HAP-1 (cell line): ENCODE measurements at regions not wholly inside any gene's neighbourhood (a gene's known extent, or its start where the extent isn't known, plus 50 kb on each side); places are given as distances from the start of the nearest gene placed in this dataset.
A peak's percentile ranks its signal among the peaks of the same experiment; 100 is the strongest.

Source experiments
- DNase-seq, 2 experiments: peaks; one replicate each; pipeline ENCODE4 v3.0.0-alpha.2; 2016 to 2020; ENCODE audit warnings: low spot score in 2 of 2
- H3K27me3 ChIP-seq: fragments of 250-450 bp; sonication (Bioruptor Pico); 2 replicates; pipeline ENCODE4 v1.5.1; 2020; ENCODE audit warnings: low read depth, mild to moderate bottlenecking, moderate library complexity
- H3K36me3 ChIP-seq: fragments of 250-450 bp; sonication (Bioruptor Pico); replicated peaks from 2 replicates; pipeline ENCODE4 v1.5.1; 2020; ENCODE audit warnings: mild to moderate bottlenecking
- H3K4me1 ChIP-seq: fragments of 250-450 bp; sonication (Bioruptor Pico); 2 replicates; pipeline ENCODE4 v1.5.1; 2020; ENCODE audit warnings: mild to moderate bottlenecking
- H3K4me3 ChIP-seq: fragments of 250-450 bp; sonication (Bioruptor Pico); 2 replicates; pipeline ENCODE4 v1.5.1; 2020; ENCODE audit warnings: mild to moderate bottlenecking, moderate library complexity
- H3K9me3 ChIP-seq: fragments of 250-450 bp; sonication (Bioruptor Pico); 2 replicates; pipeline ENCODE4 v1.5.1; 2020; ENCODE audit warnings: mild to moderate bottlenecking, moderate library complexity
- in situ Hi-C: fragments of 300-500 bp; cut with MboI; formaldehyde crosslinking; loops from 3 replicates; pipeline ENCODE4 v1.14.3; 2020; ENCODE audit warnings: low sequenced_read_pairs, inconsistent platforms, mixed read lengths

DNA sequence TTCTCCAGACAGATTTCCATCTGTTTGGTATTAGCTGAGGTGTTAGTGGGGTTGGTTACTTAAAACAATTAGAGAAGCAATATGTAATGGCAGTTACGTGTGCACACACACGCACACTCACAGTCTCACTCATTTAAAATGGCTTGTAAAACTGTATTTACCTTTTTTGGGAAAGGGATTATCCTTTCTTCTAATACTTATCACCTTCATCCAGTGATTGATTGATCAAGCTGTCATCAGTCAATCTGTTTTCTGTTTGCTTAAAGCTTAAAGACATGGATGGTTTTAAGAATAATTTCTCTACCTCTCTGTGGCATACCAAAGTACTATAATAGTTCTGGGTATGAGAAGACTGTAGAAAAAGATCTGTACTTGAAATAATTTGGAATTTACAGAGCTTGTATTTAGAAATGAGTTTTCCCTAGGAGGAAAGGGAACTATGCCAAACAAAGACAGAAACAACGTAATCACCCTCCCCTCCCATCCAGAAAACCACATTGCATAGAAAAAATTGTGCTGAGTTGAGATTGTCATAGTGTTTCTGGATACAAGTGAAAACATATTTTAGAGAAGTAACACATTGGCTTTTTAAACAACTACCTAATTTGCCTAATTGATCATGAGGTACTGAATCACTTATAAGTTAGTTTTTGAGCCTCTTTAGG lies 455.8 kb downstream of the PCNX1 start:
- Histone ChIP-seq H3K4me3 (no peak overlapping the region), H3K27me3 (no peaks in the 10 kb centered on the region), H3K9me3 (no peaks in the 10 kb centered on the region), H3K36me3 (no peaks in the 10 kb centered on the region), H3K4me1 (peaks cover 10% of the 10 kb centered on the region)
- peak in 1 of 2 experiments; percentile 13 for DNase-seq
- in situ Hi-C loops: no loop called here

DNA sequence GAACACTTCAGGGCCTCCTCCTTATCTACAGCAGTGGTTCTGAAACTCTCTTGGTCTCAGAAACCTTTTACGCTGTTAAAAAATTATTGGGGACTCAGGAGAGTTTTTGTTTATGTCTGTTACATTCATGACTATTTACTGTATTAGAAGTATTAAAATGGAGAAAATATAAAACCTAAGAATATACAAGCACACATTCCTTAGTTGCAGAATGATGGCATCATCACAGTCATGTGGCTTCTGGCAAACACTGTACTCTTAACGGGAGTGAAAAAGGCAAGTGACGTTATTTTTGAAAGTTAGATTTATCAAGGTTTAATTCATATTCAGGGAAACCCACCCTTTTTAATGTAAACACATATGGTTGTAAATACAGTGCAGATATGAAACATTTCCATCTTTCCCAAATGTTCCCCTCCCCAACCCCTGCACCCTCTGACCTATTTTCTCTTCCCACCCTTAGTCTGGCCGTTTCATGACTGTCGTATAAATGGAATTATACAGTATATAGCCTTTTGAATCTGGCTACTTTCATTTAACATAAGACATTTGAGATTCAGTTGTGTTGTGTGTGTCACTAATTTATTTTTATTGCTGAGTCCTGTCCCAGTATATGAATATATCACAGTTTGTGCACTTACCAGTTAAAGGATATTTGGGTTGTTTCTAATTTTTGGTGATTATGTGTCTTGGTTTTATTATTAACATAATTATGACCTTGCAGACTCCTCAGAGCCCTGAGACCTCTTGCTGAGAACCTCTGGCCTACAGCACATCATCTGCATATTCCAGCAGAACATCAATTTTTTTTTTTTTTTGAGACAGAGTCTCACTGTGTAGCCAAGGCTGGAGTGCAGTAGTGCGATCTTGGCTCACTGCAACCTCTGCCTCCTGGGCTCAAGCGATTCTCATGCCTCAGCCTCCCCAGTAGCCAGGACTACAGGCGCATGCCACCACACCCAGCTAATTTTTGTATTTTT lies 457.0 kb downstream of the PCNX1 start:
- in situ Hi-C loops: no loop called here
- no peaks in the 10 kb centered on the region for H3K36me3 ChIP-seq
- no peaks in the 10 kb centered on the region for H3K9me3 ChIP-seq
- H3K27me3 ChIP-seq: no peaks in the 10 kb centered on the region
- no peak for DNase-seq
- no peak overlapping the region for H3K4me3 ChIP-seq
- peaks cover 10% of the 10 kb centered on the region for H3K4me1 ChIP-seq

DNA sequence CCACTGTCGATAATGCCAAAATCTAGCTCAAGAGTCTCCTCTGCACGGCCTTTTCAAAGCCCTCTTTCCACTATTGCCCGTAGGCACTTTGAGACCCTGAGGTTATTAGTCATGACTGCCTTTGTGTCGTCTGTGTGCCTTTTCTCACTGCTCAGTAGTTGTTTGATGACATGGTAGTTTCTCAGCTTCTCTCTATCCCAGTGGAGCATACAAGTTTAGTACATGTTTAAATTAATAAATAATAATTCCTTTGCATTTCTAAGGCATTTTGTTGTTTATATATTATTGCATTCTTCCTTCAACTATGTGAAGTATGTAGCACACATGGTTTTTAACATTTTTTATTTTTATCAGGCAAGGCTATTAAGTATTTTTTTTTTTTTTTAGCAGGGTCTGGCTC lies 458.1 kb downstream of the PCNX1 start:
- no peaks in the 10 kb centered on the region for H3K36me3 ChIP-seq
- H3K4me3 ChIP-seq: no peak overlapping the region
- H3K27me3 ChIP-seq: no peaks in the 10 kb centered on the region
- in situ Hi-C loops: no loop called here
- DNase-seq: no peak
- H3K4me1 ChIP-seq: peaks cover 10% of the 10 kb centered on the region
- no peaks in the 10 kb centered on the region for H3K9me3 ChIP-seq

- Histone ChIP-seq H3K27me3 (no peaks in the 10 kb centered on the region), H3K9me3 (no peaks in the 10 kb centered on the region), H3K4me1 (peaks cover 12% of the 10 kb centered on the region), H3K4me3 (no peak overlapping the region), H3K36me3 (no peaks in the 10 kb centered on the region)
- in situ Hi-C loops: no loop called here
- no peak for DNase-seq
These were observed 459.6 kb downstream of the PCNX1 start for GRCh38 chr14:71366861-71367260.

GRCh38 chr14:71371711-71372396 lies 464.6 kb downstream of the PCNX1 start:
- in situ Hi-C loops: no loop called here
- no peaks in the 10 kb centered on the region for H3K27me3 ChIP-seq

DNA sequence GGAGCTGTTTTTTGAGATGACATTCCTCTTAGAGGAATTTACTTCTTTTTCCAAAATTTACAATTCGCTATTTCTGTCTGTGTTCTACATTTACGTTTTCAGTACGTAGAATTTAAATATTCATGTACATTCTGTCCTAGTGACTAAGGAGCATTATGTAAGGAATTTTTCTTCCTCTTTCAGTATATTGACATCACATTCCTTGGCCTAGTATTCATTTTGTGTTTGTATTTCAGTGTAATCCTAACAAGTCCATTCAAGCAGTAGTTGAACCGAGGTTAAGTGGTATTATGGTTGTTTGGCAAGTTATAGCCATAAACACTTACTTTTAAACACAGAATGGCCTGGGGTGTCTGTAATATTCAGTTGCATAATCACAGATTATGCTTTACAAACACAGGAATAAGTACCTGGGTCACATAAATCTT lies 465.2 kb downstream of the PCNX1 start:
- no peaks in the 10 kb centered on the region for H3K9me3 ChIP-seq
- in situ Hi-C loops: no loop called here
- no peaks in the 10 kb centered on the region for H3K36me3 ChIP-seq
- H3K4me3 ChIP-seq: no peak overlapping the region
- DNase-seq: peak; percentile 15 to 84
- H3K4me1 ChIP-seq: peaks cover 10% of the 10 kb centered on the region
- no peaks in the 10 kb centered on the region for H3K27me3 ChIP-seq

More at GRCh38 chr14:71371711-71372396, 464.6 kb downstream of the PCNX1 start:
- Histone ChIP-seq H3K4me3 (no peak overlapping the region), H3K4me1 (peaks cover 10% of the 10 kb centered on the region), H3K36me3 (no peaks in the 10 kb centered on the region), H3K9me3 (no peaks in the 10 kb centered on the region)
- DNase-seq: no peak

DNA sequence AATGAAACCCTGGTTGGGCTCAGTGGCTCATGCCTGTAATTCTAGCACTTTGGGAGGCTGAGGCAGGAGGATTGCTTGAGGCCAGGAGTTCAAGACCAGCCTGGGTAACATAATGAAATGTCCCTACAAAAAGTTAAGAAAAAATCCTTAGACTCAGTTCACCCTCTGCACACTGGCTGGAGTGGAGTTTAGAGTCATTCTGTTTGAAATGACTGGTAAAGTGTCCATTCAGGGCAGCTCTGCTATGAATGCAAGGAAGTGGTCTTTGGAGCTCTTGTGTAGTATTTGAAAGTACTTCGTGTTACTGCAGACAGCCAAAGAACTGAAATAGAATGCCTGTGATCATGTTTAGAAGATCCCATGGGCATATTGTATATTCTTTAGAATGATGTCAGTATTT lies 466.5 kb downstream of the PCNX1 start:
- DNase-seq: no peak
- Histone ChIP-seq H3K27me3 (no peaks in the 10 kb centered on the region), H3K4me1 (peaks cover 10% of the 10 kb centered on the region), H3K9me3 (no peaks in the 10 kb centered on the region), H3K4me3 (no peak overlapping the region), H3K36me3 (no peaks in the 10 kb centered on the region)
- in situ Hi-C loops: no loop called here

DNA sequence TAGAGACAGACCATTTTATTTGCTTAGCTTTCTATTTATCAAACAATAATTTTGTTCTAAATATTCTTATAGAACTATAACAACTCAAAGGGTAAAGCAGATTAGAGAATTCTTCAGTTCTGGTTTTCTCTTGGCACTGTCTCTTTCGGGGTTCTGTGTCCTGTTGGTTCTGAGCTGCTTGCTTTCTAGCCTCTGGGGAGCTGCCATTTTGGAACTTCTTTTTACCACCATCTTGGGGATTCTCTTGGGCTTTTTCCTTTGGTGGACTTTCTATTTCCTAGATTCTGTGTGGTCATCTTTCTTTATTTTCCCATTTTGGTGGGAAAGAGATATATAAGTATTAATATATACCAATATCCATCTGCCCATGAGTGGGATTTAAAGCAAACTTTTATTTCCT lies 467.7 kb downstream of the PCNX1 start:
- H3K9me3 ChIP-seq: no peaks in the 10 kb centered on the region
- H3K36me3 ChIP-seq: no peaks in the 10 kb centered on the region
- H3K27me3 ChIP-seq: no peaks in the 10 kb centered on the region
- H3K4me1 ChIP-seq: peaks cover 10% of the 10 kb centered on the region
- in situ Hi-C loops: no loop called here
- H3K4me3 ChIP-seq: no peak overlapping the region
- no peak for DNase-seq

GRCh38 chr14:71377099-71377498 lies 469.8 kb downstream of the PCNX1 start:
- in situ Hi-C loops: no loop called here
- Histone ChIP-seq H3K4me3 (no peak overlapping the region), H3K36me3 (no peaks in the 10 kb centered on the region), H3K4me1 (peaks cover 5% of the 10 kb centered on the region), H3K9me3 (no peaks in the 10 kb centered on the region), H3K27me3 (no peaks in the 10 kb centered on the region)
- DNase-seq: no peak

DNA sequence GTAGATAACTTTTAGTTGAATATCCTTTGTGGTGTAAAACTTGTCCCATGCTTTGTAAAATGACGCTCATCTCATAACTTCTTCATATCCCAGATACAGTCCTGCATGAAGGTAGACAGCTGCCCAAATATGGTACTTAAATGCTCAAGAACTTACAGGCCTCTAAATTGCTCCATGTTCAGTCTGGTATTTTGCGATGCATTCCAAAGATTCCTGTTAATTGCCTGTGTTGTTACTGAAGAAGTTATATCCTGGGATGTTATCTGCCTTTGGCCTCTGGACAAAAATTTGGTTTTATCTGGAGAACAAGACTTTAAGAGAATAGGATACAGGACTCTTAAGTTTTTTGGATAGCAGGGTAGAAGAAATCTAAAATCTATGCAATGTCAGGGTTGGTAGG lies 473.0 kb downstream of the PCNX1 start:
- no peaks in the 10 kb centered on the region for H3K27me3 ChIP-seq
- no peaks in the 10 kb centered on the region for H3K36me3 ChIP-seq
- no peaks in the 10 kb centered on the region for H3K9me3 ChIP-seq
- no peak for DNase-seq
- in situ Hi-C loops: no loop called here
- H3K4me3 ChIP-seq: no peak overlapping the region
- no peaks in the 10 kb centered on the region; the same call in 1 of the 2 replicates for H3K4me1 ChIP-seq

DNA sequence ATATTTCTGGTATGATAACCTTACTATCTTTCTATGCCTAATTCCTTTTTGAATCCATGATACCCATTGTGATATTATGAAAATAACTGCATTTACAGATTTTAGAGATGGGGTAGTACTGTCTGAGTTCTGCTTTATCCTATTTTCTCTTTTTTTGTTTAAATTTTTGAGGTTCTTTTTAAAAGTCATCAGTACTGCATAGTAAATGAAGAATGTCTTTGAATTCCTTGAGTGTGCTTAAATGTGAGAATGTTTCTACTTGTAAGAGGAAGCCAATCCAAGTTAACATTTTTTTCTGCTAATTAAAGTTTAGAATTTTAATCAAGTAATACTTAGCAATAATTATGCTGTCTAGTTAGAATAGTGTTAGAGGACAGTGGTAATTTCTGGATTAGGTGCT lies 474.6 kb downstream of the PCNX1 start:
- in situ Hi-C loops: no loop called here
- no peaks in the 10 kb centered on the region; the same call in 1 of the 2 replicates for H3K4me1 ChIP-seq
- no peak for DNase-seq
- H3K36me3 ChIP-seq: no peaks in the 10 kb centered on the region
- H3K27me3 ChIP-seq: no peaks in the 10 kb centered on the region
- no peak overlapping the region for H3K4me3 ChIP-seq
- H3K9me3 ChIP-seq: no peaks in the 10 kb centered on the region

GRCh38 chr14:71382315-71382714 lies 475.1 kb downstream of the PCNX1 start:
- DNase-seq: no peak
- Histone ChIP-seq H3K9me3 (no peaks in the 10 kb centered on the region), H3K27me3 (no peaks in the 10 kb centered on the region), H3K36me3 (no peaks in the 10 kb centered on the region), H3K4me3 (no peak overlapping the region), H3K4me1 (peaks cover under 1% of the 10 kb centered on the region; the same call in 1 of the 2 replicates)
- in situ Hi-C loops: no loop called here

DNA sequence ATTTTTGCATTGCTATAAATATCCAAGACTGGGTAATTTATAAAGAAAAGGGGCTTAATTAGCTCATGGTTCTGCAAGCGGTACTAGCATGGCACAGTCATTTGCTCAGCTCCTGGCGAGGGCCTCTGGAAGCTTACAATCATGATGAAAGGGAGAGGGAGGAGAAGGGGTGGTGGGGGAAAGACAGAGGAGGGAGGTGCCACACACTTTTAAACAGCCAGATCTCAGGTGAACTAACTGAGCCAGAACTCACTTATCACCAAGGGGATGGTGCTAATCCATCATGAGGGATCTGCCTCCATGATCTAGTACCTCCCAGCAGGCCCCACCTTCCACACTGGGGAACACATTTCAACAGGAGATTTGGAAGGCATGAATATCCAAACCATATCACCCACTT lies 476.3 kb downstream of the PCNX1 start:
- in situ Hi-C loops: no loop called here
- H3K4me1 ChIP-seq: peaks cover 10% of the 10 kb centered on the region

More for the DNA sequence above, 476.3 kb downstream of the PCNX1 start:
- no peak for DNase-seq
- Histone ChIP-seq H3K36me3 (no peaks in the 10 kb centered on the region), H3K4me3 (no peak overlapping the region), H3K9me3 (no peaks in the 10 kb centered on the region), H3K27me3 (no peaks in the 10 kb centered on the region)
